GM19468 (cell line): ENCODE measurements at regions not wholly inside any gene's neighbourhood (a gene's known extent, or its start where the extent isn't known, plus 50 kb on each side); places are given as distances from the start of the nearest gene placed in this dataset.
A peak's percentile ranks its signal among the peaks of the same experiment; 100 is the strongest.
"Not testable (repeated sequence)": the region's sequence is repeated elsewhere in the genome, so short reads cannot be mapped to it uniquely, and the experiment has no call there.

ENCODE experiments used
- ATAC-seq: cut with Tn5 transposase; IDR thresholded peaks from one replicate; pipeline ENCODE4 v1.9.1; 2021; ENCODE audit warnings: mild to moderate bottlenecking, moderate library complexity, moderate number of reproducible peaks; ENCODE audit not compliant: unreplicated experiment; ENCODE audit errors: extremely low read depth

DNA sequence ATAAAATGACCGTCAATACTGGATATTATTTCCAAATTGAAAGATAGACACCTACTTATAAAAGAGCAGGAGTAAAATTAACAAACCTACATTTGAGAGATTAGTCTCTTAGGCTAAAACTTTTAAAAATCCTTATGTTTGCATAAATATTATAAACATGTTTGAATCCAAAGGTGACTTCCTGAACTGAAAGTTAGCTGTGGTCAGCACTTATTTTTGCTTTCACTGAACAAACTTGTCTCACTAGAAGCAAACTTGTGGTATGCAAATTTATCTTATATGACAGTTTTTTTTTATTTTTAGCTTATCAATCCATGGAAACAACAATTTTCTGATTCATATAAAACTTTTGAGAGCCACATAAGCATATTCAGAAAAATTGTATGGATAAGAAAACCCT, 502.6 kb upstream of the COX7C start:
- no peak for ATAC-seq

DNA sequence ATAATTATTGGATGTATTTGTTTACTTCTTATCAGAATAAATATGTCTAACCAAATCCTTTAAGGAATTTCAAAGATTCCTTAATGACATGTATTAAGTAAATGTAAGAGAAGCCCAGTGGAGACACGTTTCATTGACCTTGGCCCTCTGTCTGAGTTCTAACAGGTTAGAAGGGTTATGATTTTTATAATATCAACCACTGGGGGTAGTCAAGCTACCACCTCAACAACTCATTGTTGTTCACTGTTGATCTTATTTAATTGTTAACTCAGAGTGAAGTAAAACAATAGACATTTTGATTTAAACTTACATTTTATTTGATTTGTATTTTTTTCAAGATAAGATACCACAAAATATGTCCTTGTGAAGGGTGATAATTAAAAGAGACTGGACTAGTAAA, 499.2 kb upstream of the COX7C start:
- peak; percentile 74 for ATAC-seq

DNA sequence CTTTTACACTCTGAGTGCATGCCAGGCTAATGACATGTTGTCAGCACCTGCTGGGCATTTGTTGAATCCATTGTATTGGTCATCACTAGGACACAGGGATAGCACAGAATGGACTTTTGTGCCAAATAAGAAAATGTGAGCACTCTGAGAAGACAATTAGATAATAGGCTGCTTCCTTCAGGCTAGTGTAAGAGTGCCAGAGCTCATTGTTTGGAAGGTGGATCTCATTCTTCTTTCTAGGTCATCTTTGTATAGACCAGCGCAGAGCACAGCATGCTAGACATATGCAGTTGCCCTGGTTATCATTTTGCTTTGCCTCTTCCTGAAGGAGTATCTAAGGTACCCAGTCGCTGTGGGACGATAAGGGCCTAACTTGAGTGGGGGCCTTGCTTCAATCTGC, 493.4 kb upstream of the COX7C start:
- no peak for ATAC-seq

GRCh38 chr5:86125731-86126601, 491.8 kb upstream of the COX7C start:
- ATAC-seq = no peak

DNA sequence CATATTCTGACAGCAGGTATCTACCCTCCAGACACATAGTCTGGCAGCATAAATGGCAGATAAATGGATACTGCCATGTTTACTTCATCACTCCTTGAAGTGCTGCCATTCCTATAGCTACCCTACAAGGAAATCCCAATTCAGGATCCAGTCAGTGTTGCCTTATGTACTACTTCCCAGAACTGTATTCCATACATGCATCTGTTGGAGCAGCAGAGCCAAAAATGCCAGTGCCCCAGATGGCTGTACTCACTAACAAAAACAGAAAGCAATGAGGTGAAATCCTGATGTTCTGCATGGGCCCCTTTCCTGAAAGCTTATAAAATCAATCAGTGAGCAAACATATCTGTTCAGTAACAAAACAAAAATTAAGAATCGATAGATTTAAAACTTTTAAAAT, 490.0 kb upstream of the COX7C start:
- ATAC-seq = no peak

DNA sequence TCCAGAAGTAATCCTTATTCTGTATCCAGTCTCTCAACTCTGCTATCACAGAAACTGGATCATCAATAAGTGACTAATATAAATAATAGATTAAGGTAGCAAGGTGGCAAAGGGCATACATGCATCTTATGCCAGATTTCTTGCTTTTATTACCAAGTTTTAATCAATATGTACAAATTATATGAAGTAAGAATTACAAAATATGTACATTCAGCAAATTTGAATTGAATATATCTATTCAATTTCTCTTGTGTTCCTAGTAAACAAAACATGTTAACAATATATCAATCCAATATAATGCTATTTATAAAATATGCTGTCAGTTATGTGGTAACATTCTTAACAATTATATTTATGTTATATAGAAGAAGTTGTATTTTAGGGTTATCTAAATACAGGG, 488.7 kb upstream of the COX7C start:
- no peak for ATAC-seq

DNA sequence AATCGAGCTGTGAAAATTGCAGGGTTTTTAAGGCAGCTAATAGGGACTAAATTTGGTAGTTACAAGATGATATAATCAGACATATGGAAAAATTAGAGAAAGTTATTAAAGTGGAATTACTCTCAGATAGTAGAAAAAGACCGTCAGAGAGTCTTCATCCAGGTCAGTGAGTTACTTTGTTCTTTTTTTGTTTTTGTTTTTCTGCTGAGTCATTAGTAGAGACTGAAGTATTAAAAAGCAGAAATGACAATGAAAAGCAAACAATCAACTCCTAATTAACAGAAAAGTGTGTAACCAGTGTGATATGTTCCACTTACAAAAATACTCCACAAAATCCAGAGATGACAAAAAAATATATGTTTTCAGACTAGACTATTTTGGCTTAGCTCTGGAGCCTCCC, 480.4 kb upstream of the COX7C start:
- ATAC-seq = no peak

DNA sequence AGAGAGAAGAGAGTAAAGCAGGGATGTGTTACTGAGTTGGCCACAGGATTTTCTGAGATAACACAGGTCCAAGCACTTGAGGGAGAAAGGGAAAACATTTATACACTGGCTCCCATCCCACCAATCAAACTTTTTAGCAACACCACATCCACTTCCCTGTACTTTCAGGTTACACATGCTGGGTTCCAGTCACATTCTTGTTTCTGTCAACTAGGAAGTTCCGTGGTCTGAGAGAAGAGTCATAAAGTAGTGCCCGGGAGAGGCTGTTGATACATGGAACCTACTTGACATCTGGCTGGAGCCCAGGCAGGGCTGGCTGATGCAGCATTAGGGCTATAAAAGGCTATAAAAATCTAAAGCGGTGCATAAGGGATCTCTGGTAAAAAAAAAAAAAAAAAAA, 473.9 kb upstream of the COX7C start:
- no peak for ATAC-seq

- no peak for ATAC-seq
These were observed 464.7 kb upstream of the COX7C start for GRCh38 chr5:86152988-86153560.

GRCh38 chr5:86155796-86156195, 461.9 kb upstream of the COX7C start:
- no peak for ATAC-seq

DNA sequence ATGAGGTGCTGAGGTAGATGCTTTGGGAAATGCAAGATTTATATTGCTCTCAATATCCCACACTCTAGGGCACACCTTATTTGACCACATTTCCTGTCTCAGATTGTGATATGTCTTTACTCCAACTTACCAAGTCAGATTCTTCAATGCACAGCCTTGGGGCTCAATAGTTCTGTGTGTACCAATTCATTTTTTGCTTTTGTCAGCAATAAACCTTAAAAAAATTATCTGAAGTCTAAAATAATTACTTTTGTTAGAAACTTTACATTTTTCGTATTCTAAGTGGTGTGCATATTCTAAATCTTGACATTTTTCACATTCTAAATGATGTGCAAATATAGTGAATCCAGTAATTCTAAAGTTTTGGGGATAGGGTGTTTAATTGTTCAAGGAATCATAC, 447.5 kb upstream of the COX7C start:
- ATAC-seq = no peak

GRCh38 chr5:86175224-86175623, 442.5 kb upstream of the COX7C start:
- peak; percentile 62 for ATAC-seq

GRCh38 chr5:86199287-86199686, 418.5 kb upstream of the COX7C start:
- ATAC-seq = no peak

DNA sequence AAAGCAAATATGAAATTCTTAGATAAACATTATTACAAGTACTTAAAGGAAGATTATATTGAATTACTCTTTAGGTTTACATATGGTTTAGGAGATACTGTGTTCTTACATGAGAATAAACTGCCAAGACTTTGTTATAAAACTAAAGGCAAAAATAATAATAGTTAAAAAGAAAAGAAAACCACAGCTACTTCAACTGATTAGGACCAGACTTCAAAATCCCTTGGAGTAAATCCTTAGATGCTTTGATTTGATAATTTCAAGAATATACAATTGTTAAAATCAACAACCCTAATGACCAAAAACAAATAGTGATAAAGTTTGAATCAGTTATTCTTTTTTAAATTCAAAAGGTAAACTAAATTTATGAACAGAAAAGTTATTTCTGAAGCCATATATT, 389.6 kb upstream of the COX7C start:
- no peak for ATAC-seq

- no peak for ATAC-seq
These were observed 385.5 kb upstream of the COX7C start for GRCh38 chr5:86232246-86232645.

DNA sequence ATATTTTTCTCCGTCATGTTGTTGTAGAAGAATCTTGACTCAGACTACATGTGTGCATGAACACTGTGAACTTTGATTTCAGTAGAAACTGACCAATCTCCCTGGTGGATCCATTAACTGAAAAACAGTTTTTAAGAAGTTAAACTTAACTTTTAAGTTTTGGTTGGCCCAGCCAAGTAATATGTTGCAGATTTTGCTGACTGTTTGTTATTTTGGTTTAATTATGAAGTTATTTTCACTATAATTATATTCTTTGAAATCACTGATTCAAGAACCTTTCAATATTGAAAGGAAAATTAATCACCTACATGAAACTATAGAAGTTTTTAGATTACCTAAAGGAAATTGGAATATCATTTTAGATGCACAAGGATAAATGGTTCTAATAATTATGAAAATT, 373.6 kb upstream of the COX7C start:
- no peak for ATAC-seq

DNA sequence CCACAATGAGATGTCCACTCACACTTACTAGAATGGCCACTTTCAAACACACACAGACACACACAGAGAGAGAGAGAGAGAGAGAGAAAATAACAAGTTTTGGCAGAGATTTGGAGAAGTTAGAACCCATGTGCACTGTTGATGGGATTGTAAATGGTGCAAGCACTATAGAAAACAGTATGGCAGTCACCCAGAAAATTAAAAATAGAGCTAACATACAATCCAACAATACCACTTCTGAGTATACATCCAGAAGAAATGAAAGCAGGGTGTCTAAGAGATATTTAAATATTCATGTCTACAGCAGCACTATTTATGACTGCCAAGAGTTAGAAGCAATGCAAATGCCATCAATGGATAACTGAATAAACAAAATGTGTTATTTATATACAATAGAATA, 359.9 kb upstream of the COX7C start:
- no peak for ATAC-seq

GRCh38 chr5:86284400-86285190, 333.1 kb upstream of the COX7C start:
- not testable (repeated sequence) for ATAC-seq

DNA sequence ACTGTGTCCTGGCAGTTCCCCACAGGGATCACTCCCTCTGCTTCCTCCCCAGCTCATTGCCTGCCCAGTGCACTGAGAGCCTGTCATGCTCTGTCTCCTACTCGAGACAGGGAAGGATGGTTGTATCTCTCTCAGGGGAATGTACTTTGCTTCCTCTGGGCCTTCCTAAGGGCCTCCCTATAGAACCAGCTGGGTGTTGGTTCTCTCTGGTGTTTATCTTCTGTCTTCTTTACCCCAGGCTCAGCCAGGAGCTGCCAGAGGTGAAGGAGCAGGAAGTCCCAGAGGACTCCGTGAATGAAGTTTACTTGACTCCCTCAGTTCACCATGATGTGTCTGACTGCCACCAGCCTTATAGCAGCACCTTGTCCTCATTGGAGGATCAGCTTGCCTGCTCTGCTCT, 330.3 kb upstream of the COX7C start:
- ATAC-seq = not testable (repeated sequence)

DNA sequence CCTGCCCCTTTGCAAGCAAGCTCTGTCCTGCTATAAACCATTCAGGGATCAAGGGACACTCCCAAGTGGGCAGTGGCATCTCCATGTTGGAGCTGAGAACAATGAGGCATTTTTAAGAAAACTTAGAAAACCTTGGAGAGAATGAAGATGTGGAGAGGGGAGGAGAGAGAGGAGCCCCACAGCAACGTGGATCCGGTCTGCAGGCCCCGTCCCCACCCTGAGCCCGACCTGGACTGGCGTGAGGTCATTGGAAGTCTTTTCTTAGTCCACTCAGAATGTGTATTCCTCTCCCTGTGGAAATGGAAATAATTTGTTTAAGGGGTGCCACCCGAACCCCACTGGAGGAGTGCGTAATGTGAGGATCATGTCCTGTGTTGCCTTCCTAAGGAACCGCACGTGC, 328.0 kb upstream of the COX7C start:
- ATAC-seq = not testable (repeated sequence)

GRCh38 chr5:86292811-86293210, 324.9 kb upstream of the COX7C start:
- ATAC-seq = not testable (repeated sequence)
